Kidney (tissue), 13 donors: ENCODE measurements at regions not wholly inside any gene's neighbourhood (a gene's known extent, or its start where the extent isn't known, plus 50 kb on each side); places are given as distances from the start of the nearest gene placed in this dataset.

Source experiments
- DNase-seq, 5 donors: peaks; one replicate each; pipeline ENCODE4 v3.0.0-alpha.2; 2013 to 2020
- FAIRE-seq: peaks from 2 replicates; lab custom pipeline; 2012; peaks lifted over from hg19 to GRCh38; lab: Jason Lieb, UNC
- H3K27ac ChIP-seq, 2 donors: one replicate each; pipeline ENCODE4 v1.7.0; 2013; ENCODE audit warnings: low read depth in 2 of 2, low read length in 2 of 2, inconsistent platforms in 1 of 2
- H3K27me3 ChIP-seq: one replicate; pipeline ENCODE4 v1.7.1; 2013; ENCODE audit warnings: low read length, inconsistent platforms; ENCODE audit not compliant: control insufficient read depth, insufficient read depth
- H3K36me3 ChIP-seq, 3 donors: one replicate each; pipeline versions ENCODE4 v1.7.0 to v1.7.1; 2013; ENCODE audit warnings: low read length in 3 of 3, control low read depth in 1 of 3, inconsistent platforms in 1 of 3; ENCODE audit not compliant: insufficient read depth in 3 of 3, control insufficient read depth in 2 of 3
- H3K4me1 ChIP-seq, 3 donors: one replicate each; pipeline versions ENCODE4 v1.7.0 to v1.7.1; 2013; ENCODE audit warnings: low read length in 3 of 3, inconsistent platforms in 1 of 3, low read depth in 1 of 3; ENCODE audit not compliant: control insufficient read depth in 2 of 3, insufficient read depth in 2 of 3
- H3K4me3 ChIP-seq, 3 donors: one replicate each; pipeline versions ENCODE4 v1.7.0 to v1.8.1; 2013; ENCODE audit warnings: low read length in 3 of 3, control low read depth in 1 of 3, inconsistent platforms in 1 of 3
- H3K9ac ChIP-seq, 3 donors: one replicate each; pipeline versions ENCODE4 v1.7.0 to v1.7.1; 2013; ENCODE audit warnings: low read length in 3 of 3, control low read depth in 1 of 3, inconsistent platforms in 1 of 3
- H3K9me3 ChIP-seq, 3 donors: one replicate each; pipeline versions ENCODE4 v1.7.0 to v1.7.1; 2013; ENCODE audit warnings: low read length in 3 of 3, control low read depth in 1 of 3, inconsistent platforms in 1 of 3; ENCODE audit not compliant: control insufficient read depth in 2 of 3, insufficient read depth in 1 of 3
- CTCF ChIP-seq: IDR thresholded peaks from 3 replicates; pipeline ENCODE4 v1.5.1; 2012; ENCODE audit warnings: mild to moderate bottlenecking, moderate library complexity, borderline replicate concordance; ENCODE audit not compliant: insufficient read depth; ENCODE audit errors: extremely low read depth
- intact Hi-C: fragments of 100-400 bp; cut with DNase I; formaldehyde crosslinking; loops from one replicate; pipeline ENCODE4 v1.11.1; 2022
- donor health status: control.
- donor health status: control.
- donor health status: control.
- donor health status: control.
- donor health status: control.
- donor health status: DM: yes; HTN: yes; CAD: no.
- donor health status: Normal renal cell carcinoma (clear cell type).

- Histone ChIP-seq H3K36me3 (no peaks in the 10 kb centered on the region), H3K9me3 (no peaks in the 10 kb centered on the region), H3K4me3 (no peak overlapping the region), H3K4me1 (no peaks in the 10 kb centered on the region), H3K27me3 (no peaks in the 10 kb centered on the region), H3K9ac (no peak overlapping the region), H3K27ac (no peak overlapping the region)
- DNase-seq, result no peak
- no peak for FAIRE-seq
- no peak for TF ChIP-seq CTCF
- intact Hi-C loops, result no loop called here
These were observed 744.4 kb upstream of the FANCL start for GRCh38 chr2:58985541-58985940.

GRCh38 chr2:58984731-58985130 lies 743.6 kb upstream of the FANCL start:
- FAIRE-seq (no peak), DNase-seq (no peak)
- Histone ChIP-seq H3K27me3 (no peaks in the 10 kb centered on the region), H3K27ac (no peak overlapping the region), H3K9me3 (no peaks in the 10 kb centered on the region), H3K4me1 (no peaks in the 10 kb centered on the region), H3K9ac (no peak overlapping the region), H3K4me3 (no peak overlapping the region), H3K36me3 (no peaks in the 10 kb centered on the region)
- no peak for TF ChIP-seq CTCF
- intact Hi-C loops, result no loop called here

- no peaks in the 10 kb centered on the region for H3K4me1 ChIP-seq
- DNase-seq (no peak), FAIRE-seq (no peak)
- no peak overlapping the region for H3K27ac ChIP-seq
- intact Hi-C loops, result no loop called here
- H3K9ac ChIP-seq, result no peak overlapping the region
- TF ChIP-seq CTCF, result no peak
- no peaks in the 10 kb centered on the region for H3K27me3 ChIP-seq
- H3K9me3 ChIP-seq, result no peaks in the 10 kb centered on the region
- H3K4me3 ChIP-seq, result no peak overlapping the region
- H3K36me3 ChIP-seq, result no peaks in the 10 kb centered on the region
These were observed 742.0 kb upstream of the FANCL start for GRCh38 chr2:58983111-58983510.

- no peaks in the 10 kb centered on the region for H3K36me3 ChIP-seq
- no peak overlapping the region for H3K27ac ChIP-seq
- FAIRE-seq, result no peak
- no peak overlapping the region for H3K4me3 ChIP-seq
- H3K9ac ChIP-seq, result no peak overlapping the region
- peaks cover 0 to 3% (median 0%) of the 10 kb centered on the region in 3 donors for H3K4me1 ChIP-seq
- H3K27me3 ChIP-seq, result no peaks in the 10 kb centered on the region
- DNase-seq, result no peak
- no peak for TF ChIP-seq CTCF
- intact Hi-C loops, result no loop called here
- H3K9me3 ChIP-seq, result no peaks in the 10 kb centered on the region
These were observed 740.1 kb upstream of the FANCL start for GRCh38 chr2:58981237-58981636.
